GM18868 (cell line): ENCODE measurements at regions not wholly inside any gene's neighbourhood (a gene's known extent, or its start where the extent isn't known, plus 50 kb on each side); places are given as distances from the start of the nearest gene placed in this dataset.

Source experiments
- ATAC-seq: cut with Tn5 transposase; IDR thresholded peaks from one replicate; pipeline ENCODE4 v1.9.1; 2021; ENCODE audit warnings: mild to moderate bottlenecking, moderate library complexity; ENCODE audit not compliant: unreplicated experiment

DNA sequence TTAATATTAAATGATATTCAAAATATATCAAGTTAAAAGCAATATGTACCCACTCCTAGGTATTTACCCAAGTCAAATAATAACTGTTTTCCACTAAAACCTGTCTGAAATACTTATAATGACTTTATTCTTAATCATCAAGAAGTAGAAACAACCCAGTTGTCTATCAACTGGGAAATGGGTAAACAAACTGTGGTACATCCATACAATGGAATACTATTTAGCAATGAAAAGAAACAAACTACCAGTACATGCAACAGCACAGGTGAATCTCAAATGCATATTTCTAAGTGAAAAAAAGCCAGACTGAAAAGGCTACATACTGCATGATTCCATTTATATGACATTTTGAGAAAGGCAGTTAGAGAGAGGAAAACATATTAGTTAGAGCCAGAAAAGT lies 559.9 kb downstream of the MBD2 start:
- no peak for ATAC-seq

DNA sequence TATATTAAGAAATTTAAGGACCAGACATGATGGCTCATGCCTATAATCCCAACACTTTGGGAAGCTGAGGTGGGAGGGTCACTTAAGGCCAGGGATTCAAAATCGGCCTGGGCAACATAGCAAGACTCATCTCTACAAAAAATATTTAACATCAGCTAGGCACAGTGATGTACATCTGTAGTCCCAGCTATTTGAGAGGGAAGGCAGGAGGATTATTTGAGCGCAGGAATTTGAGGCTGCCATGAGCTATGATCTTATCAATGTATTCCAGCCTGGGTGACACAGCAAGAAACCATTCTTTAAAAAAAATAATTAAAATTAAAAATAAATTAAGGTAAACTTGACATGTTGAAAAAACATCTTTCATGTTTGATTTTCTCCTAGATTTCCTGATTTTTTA lies 564.2 kb downstream of the MBD2 start:
- ATAC-seq: no peak

DNA sequence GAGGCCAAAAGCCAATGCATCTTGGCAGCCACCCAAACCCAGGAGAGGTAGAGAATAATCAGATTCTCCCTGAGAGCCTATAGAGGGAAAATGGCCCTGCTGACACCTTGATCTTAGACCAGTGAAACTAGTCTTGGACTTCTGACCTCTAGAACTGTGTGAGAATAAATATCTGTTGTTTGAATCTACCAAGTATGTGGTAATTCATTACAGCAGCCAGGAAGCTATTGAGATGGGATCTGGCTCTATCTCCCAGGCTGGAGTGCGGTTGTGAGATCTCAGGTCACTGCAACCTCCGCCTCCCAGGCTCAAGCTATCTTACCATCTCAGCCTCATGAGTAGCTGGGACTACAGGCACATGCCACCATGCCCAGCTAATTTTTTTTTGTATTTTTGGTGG lies 567.2 kb downstream of the MBD2 start:
- no peak for ATAC-seq

DNA sequence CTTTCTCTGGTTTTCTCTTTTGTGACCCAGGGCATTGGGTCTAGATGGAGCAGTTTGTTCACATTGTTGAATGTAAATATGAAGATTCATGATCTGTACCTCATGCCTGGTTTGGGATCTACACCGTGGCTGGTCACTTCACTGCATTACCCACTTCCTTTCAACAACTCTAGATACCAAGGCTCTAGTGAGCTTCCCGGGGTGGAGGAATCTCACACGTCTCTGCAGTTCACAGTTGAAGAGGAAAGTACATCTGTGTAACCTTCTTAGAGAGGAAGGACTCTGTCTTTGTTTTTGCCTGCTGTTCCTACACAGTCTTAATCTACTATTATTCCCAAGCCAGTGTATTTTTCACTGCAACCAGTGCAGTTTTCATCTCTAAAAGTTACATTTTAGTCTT lies 574.8 kb downstream of the MBD2 start:
- no peak for ATAC-seq

DNA sequence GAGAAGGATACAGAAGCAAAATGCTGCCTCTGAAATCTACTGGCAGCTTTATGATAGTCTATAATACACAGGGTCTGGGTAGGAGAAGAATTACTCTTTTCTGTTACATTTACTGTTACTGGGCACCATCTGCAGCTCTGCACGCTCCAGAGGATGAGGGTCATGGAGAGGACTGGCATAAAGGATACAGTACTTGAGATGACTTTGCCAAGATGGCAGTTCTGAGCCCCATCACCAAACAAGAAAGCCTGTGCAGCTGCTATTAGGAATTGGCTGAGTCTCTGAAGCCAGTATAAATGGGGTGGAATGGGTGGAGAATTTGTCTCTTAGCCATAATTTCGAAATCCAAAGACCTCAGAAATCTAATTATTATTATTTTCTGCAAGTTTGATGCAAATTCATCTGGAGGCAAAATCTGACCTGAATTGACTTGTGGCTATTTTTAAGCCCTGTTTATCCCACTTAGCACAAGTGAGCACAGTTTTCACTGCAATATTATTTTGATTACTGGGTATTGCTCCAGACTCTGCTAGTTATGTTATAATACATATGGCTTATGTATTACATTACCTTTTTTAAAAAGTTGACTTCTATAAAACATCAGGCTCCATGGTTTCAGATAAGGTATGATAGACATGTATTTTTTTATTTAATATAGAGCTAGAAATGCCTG lies 579.5 kb downstream of the MBD2 start:
- ATAC-seq: no peak

DNA sequence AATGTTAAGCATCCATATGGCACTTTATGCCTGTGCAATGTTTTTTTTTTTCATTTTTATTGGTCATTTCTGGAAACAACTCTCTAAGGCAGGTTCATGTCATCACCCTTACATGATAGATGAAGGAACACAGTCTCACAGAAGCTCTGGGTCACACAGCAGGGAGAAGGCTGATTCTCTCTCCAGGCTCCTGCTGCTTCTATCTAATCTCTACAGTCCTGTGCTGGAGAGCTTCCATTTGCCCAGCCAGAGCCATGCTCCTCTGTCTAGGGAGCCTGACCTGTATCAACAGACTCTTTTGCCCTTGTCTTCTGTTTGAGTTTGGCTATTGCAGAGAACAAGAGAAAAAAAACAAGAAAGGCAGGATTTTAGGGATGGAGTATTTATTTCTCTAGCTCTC lies 584.8 kb downstream of the MBD2 start:
- ATAC-seq: no peak

DNA sequence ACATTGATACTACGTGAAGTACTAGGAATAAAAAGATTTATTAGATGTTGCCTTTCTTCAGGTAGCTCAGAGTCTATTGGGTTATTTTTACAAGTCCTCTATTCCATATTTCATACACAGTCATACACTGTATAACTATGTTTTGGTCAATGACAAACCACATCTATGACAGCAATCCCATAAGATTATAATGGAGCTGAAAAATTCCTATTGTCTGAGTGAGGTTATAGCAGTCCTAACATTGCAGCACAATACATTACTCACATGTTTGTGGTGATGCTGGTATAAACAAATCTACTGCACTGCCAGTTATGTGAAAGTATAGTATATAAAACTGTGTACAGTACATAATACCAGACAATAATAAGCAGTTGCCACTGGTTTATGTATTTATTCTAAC lies 595.1 kb downstream of the MBD2 start:
- ATAC-seq: no peak

DNA sequence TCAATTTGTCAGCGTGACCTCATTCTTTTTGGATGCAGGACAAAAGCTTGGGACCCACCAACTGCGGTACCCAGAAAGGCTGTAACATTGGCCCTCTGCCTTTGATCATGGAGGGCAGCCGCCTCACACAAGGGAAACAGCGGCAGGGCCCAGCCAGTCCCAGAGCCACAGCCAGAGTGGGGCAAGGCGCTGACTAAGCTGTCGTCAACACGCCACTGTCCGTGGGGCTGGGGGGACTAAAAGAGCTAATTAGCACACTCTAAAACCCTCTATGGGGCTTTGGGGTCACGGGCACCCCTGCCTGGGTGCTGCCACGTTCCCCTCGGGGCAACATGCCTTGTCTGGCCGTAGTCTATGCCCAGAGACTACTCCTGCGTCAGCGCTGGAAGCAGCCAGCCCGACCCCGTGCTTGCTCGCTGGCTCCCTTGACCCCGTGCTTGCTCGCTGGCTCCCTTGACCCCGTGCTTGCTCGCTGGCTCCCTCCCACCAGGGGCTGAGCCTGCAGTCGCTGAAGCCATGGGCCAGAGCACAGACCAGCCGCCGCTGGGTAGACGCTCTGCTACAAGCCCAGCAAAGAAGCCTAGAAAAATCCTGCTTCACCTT lies 598.4 kb downstream of the MBD2 start:
- ATAC-seq: no peak

DNA sequence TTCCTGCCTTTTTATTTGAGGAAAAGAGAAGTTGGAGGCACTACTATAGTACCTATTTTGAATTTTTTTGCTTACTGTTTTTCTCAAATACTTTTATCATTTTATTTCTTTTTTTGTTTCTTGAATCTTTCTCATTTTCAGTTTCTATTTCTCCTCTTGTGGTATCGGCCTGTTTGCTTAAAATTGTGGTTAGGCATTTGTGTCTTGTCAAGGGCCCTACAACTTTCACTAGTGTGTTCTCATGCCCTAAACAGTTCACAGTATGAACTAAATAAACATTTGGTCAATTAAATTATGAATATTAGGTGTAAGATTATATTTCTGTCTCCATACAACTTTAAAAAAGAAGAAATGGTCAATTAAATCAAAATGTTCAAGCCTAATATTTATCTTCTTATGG lies 613.5 kb downstream of the MBD2 start:
- ATAC-seq: peak; percentile 82

DNA sequence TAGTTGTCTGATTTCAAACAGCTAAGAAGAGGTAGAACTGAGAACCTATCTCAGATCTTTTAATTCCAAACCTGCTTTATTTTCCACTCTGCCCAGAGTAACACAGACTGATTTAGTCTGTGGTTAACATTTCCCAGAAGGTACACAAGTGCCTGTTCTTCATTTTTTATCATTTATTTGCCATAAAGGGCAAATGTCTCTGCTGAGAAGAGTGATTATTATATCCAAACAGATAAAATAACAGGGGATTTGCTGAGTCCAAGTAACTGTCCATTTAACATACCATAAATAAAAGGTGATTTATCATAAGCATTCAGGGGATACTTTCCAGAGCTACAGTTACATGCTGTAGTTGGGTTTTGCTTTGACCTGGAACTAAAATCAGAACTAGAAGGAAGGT lies 617.7 kb downstream of the MBD2 start:
- ATAC-seq: no peak

DNA sequence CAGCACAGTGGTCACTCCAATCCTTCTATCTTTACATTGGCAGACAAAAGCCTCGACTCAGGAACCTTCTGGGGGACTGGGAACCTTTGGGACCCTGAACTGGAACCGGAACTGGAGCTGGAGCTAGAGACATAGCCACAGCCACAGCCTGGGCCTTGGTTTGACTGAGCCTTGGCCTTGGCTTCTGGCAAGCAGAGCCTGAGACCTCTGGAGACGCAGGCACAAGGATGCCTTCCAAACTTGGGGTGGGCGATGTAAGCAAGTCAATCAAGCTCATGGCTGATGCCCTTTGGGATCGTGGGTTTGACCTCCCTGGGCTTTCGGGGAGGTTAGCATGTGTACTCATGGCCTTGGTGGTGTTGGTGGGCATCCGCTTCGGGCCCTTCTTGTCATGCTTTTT lies 619.3 kb downstream of the MBD2 start:
- no peak for ATAC-seq

DNA sequence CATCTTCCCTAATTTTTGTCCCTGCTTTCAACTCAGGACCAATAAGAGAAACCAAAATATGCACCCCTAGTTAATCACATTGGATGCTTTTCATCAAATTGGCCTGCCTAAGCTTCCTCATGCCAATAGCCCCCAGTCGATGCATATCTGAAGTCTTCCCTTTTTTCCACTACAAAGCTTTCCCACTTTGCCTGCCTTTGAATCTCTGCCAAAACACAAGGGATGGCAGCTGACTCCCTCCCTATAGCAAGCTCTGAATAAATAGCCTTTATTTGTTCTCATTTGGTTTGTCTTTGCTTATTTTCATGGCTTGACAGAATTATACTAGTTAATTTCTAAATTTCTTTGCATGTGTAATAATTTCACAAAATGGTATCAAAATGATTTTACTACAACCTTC lies 621.2 kb downstream of the MBD2 start:
- no peak for ATAC-seq

DNA sequence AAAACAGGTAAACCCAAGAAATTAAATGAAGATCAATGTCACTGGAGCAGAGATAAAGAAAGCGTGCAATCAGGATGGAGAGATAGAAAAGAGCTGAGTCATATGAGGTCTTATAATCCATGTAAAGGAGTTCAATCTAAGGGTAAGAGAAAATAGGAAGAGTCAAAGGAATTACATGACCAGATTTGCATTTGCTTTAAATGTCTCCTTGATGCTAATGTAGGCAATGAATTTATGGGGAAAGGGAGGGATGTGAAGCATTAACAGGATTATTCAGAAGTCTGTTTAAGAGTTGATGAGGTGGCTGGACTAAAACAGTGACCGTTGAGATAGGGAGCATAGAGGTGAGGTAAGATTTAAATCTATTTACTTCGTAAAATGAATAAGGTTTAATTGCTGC lies 623.1 kb downstream of the MBD2 start:
- no peak for ATAC-seq

DNA sequence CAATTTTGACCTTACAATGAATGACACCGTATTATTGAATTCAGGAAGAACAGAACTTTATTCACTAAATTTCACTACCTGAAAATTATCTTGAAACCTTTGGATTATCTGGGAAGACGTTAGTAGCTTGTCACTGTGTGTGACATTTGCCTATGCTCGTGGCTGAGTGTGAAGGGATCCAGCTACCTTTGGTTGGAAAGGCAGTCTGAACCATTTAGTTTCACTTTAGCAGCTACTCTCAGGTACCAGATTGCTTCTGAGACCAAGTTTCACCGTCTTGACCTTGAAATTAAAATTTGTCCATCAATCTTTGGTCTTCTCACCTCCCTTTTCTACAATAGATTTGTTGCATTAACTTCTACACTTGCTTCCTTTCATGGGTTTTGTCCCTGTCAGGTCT lies 637.5 kb downstream of the MBD2 start:
- ATAC-seq: no peak
